LNCAP (cell line): ENCODE measurements at regions not wholly inside any gene's neighbourhood (a gene's known extent, or its start where the extent isn't known, plus 50 kb on each side); places are given as distances from the start of the nearest gene placed in this dataset.

Experiments
- CTCF ChIP-seq: fragments of 450-650 bp; IDR thresholded peaks from 2 replicates; pipeline ENCODE4 v1.5.1; 2017; ENCODE audit warnings: mild to moderate bottlenecking

GRCh38 chr2:2708575-2709430 is 377.7 kb upstream of the MYT1L start:
- no peak for TF ChIP-seq CTCF

- no peak for TF ChIP-seq CTCF
These were observed 376.3 kb upstream of the MYT1L start for GRCh38 chr2:2707206-2707991.

GRCh38 chr2:2706306-2706705 is 375.2 kb upstream of the MYT1L start:
- no peak for TF ChIP-seq CTCF

- TF ChIP-seq CTCF = no peak
These were observed 374.8 kb upstream of the MYT1L start for GRCh38 chr2:2705871-2706270.

GRCh38 chr2:2704428-2705090 is 373.5 kb upstream of the MYT1L start:
- no peak for TF ChIP-seq CTCF

- TF ChIP-seq CTCF = no peak
These were observed 372.8 kb upstream of the MYT1L start for GRCh38 chr2:2703762-2704427.

- TF ChIP-seq CTCF = no peak
These were observed 372.1 kb upstream of the MYT1L start for GRCh38 chr2:2703172-2703571.
